ENCODE measurements at regions not wholly inside any gene's neighbourhood (a gene's known extent, or its start where the extent isn't known, plus 50 kb on each side); places are given as distances from the start of the nearest gene placed in this dataset.

GRCh38 chr7:45484094-45484493 lies 90.1 kb upstream of the ADCY1 start:
- Histone ChIP-seq H2AFZ (peak overlapping the region; percentile 92), H3K4me2 (no peak overlapping the region), H3F3A (replicated peaks; ENCODE audit: low read depth) (no peaks in the 10 kb centered on the region), H3K27ac (ENCODE audit: low read depth) (no peak overlapping the region), H4K20me1 (replicated peaks; ENCODE audit: insufficient read depth) (no peaks in the 10 kb centered on the region), H3K79me2 (replicated peaks; ENCODE audit: insufficient read depth) (no peaks in the 10 kb centered on the region), H3K36me3 (ENCODE audit: insufficient read depth) (no peaks in the 10 kb centered on the region), H3K4me3 (no peak overlapping the region), H3K4me1 (ENCODE audit: insufficient read depth) (peaks cover 11% of the 10 kb centered on the region; the same call in 1 of the 2 replicates), H3K9me2 (ENCODE audit: insufficient read depth) (0 out of 2 replicates have a peak, but pooled peaks cover 5% of the 10 kb centered on the region), H3K27me3 (ENCODE audit: insufficient read depth) (no peaks in the 10 kb centered on the region)
- H3K27ac Mint-ChIP-seq: no peak overlapping the region; the same call in 1 of the 2 replicates
- H3K9me3 Mint-ChIP-seq: no peaks in the 10 kb centered on the region
- H3K27me3 Mint-ChIP-seq (ENCODE audit: insufficient read depth, low read depth, poor library complexity): no peaks in the 10 kb centered on the region
- no peaks in the 10 kb centered on the region for H3K36me3 Mint-ChIP-seq (ENCODE audit: low read depth)
- peak; percentile 77 for ATAC-seq
- H3K4me1 Mint-ChIP-seq: peaks cover 18% of the 10 kb centered on the region
- no peak overlapping the region for H3K4me3 Mint-ChIP-seq
- DNase-seq (ENCODE audit: low spot score): peak; percentile 25
- TF ChIP-seq REST (IDR thresholded peaks at IDR 0.05; ENCODE audit: unreplicated experiment): no peak
- no peak; a peak in 1 of 4 replicates for TF ChIP-seq CTCF (conservative IDR thresholded peaks at IDR 0.05; ENCODE audit: low read depth in 2 of 2)
- TF ChIP-seq STAT1 (IDR thresholded peaks at IDR 0.05; ENCODE audit: unreplicated experiment): no peak
- no peak for TF ChIP-seq EZH2 (IDR thresholded peaks at IDR 0.05; ENCODE audit: low read depth, unreplicated experiment)
- no peak for TF ChIP-seq ZNF114 (CRISPR knock-in tag; IDR thresholded peaks at IDR 0.05)
- TF ChIP-seq NANOG (IDR thresholded peaks at IDR 0.05; ENCODE audit: borderline replicate concordance): no peak
- TF ChIP-seq JUNB (IDR thresholded peaks at IDR 0.05; ENCODE audit: unreplicated experiment): no peak
- TF ChIP-seq, protein P1, sequence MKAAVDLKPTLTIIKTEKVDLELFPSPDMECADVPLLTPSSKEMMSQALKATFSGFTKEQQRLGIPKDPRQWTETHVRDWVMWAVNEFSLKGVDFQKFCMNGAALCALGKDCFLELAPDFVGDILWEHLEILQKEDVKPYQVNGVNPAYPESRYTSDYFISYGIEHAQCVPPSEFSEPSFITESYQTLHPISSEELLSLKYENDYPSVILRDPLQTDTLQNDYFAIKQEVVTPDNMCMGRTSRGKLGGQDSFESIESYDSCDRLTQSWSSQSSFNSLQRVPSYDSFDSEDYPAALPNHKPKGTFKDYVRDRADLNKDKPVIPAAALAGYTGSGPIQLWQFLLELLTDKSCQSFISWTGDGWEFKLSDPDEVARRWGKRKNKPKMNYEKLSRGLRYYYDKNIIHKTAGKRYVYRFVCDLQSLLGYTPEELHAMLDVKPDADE (IDR thresholded peaks at IDR 0.05): no peak
- no peak for TF ChIP-seq CREB1 (CRISPR knock-in tag; IDR thresholded peaks at IDR 0.05; ENCODE audit: low read depth)
- TF ChIP-seq, protein P2, sequence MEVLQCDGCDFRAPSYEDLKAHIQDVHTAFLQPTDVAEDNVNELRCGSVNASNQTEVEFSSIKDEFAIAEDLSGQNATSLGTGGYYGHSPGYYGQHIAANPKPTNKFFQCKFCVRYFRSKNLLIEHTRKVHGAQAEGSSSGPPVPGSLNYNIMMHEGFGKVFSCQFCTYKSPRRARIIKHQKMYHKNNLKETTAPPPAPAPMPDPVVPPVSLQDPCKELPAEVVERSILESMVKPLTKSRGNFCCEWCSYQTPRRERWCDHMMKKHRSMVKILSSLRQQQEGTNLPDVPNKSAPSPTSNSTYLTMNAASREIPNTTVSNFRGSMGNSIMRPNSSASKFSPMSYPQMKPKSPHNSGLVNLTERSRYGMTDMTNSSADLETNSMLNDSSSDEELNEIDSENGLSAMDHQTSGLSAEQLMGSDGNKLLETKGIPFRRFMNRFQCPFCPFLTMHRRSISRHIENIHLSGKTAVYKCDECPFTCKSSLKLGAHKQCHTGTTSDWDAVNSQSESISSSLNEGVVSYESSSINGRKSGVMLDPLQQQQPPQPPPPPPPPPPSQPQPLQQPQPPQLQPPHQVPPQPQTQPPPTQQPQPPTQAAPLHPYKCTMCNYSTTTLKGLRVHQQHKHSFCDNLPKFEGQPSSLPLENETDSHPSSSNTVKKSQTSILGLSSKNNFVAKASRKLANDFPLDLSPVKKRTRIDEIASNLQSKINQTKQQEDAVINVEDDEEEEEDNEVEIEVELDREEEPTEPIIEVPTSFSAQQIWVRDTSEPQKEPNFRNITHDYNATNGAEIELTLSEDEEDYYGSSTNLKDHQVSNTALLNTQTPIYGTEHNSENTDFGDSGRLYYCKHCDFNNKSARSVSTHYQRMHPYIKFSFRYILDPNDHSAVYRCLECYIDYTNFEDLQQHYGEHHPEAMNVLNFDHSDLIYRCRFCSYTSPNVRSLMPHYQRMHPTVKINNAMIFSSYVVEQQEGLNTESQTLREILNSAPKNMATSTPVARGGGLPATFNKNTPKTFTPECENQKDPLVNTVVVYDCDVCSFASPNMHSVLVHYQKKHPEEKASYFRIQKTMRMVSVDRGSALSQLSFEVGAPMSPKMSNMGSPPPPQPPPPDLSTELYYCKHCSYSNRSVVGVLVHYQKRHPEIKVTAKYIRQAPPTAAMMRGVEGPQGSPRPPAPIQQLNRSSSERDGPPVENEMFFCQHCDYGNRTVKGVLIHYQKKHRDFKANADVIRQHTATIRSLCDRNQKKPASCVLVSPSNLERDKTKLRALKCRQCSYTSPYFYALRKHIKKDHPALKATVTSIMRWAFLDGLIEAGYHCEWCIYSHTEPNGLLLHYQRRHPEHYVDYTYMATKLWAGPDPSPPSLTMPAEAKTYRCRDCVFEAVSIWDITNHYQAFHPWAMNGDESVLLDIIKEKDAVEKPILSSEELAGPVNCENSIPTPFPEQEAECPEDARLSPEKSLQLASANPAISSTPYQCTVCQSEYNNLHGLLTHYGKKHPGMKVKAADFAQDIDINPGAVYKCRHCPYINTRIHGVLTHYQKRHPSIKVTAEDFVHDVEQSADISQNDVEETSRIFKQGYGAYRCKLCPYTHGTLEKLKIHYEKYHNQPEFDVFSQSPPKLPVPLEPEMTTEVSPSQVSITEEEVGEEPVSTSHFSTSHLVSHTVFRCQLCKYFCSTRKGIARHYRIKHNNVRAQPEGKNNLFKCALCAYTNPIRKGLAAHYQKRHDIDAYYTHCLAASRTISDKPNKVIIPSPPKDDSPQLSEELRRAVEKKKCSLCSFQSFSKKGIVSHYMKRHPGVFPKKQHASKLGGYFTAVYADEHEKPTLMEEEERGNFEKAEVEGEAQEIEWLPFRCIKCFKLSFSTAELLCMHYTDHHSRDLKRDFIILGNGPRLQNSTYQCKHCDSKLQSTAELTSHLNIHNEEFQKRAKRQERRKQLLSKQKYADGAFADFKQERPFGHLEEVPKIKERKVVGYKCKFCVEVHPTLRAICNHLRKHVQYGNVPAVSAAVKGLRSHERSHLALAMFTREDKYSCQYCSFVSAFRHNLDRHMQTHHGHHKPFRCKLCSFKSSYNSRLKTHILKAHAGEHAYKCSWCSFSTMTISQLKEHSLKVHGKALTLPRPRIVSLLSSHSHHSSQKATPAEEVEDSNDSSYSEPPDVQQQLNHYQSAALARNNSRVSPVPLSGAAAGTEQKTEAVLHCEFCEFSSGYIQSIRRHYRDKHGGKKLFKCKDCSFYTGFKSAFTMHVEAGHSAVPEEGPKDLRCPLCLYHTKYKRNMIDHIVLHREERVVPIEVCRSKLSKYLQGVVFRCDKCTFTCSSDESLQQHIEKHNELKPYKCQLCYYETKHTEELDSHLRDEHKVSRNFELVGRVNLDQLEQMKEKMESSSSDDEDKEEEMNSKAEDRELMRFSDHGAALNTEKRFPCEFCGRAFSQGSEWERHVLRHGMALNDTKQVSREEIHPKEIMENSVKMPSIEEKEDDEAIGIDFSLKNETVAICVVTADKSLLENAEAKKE (CRISPR knock-in tag; IDR thresholded peaks at IDR 0.05): no peak

Measured in GM23338 (cell line).